Fibroblast of lung (primary cell): ENCODE measurements at regions not wholly inside any gene's neighbourhood (a gene's known extent, or its start where the extent isn't known, plus 50 kb on each side); places are given as distances from the start of the nearest gene placed in this dataset.

Experiments used
- EZH2 ChIP-seq: IDR thresholded peaks from 2 replicates; pipeline ENCODE4 v1.5.1; 2012; ENCODE audit warnings: low read length, control low read depth, mild to moderate bottlenecking; ENCODE audit errors: missing control alignments
- TF ChIP-seq, protein P1 (sequence below), 2 donors: IDR thresholded peaks in 1 of 2; conservative IDR thresholded peaks in 1 of 2; 1 replicate in 1 of 2; 2 replicates in 1 of 2; pipeline ENCODE4 v1.5.1; 2011 to 2012; ENCODE audit warnings: low read length in 2 of 2, control low read depth in 1 of 2, inconsistent platforms in 1 of 2, low read depth in 1 of 2, mild to moderate bottlenecking in 1 of 2

DNA sequence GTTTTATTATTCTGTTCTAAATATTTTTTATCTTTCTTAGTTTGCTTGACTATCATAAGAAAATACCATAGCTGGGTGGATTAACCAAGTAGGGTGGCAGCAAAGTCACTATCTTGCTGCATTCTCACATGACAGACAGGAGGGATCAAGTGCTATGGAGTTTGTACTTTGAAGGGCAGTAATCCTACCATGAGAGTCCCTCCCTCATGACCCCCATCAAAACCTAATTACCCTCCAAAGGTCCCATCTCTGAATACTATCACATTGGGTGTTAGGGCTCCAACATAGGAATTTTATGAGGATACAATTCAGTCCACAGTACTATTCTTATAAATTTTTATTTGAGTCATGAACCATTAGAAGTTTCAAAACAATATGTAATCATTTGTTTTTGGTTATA is 388.5 kb upstream of the B3GALT2 start:
- TF ChIP-seq, protein P1, sequence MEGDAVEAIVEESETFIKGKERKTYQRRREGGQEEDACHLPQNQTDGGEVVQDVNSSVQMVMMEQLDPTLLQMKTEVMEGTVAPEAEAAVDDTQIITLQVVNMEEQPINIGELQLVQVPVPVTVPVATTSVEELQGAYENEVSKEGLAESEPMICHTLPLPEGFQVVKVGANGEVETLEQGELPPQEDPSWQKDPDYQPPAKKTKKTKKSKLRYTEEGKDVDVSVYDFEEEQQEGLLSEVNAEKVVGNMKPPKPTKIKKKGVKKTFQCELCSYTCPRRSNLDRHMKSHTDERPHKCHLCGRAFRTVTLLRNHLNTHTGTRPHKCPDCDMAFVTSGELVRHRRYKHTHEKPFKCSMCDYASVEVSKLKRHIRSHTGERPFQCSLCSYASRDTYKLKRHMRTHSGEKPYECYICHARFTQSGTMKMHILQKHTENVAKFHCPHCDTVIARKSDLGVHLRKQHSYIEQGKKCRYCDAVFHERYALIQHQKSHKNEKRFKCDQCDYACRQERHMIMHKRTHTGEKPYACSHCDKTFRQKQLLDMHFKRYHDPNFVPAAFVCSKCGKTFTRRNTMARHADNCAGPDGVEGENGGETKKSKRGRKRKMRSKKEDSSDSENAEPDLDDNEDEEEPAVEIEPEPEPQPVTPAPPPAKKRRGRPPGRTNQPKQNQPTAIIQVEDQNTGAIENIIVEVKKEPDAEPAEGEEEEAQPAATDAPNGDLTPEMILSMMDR (conservative IDR thresholded peaks at IDR 0.05 in 1 of 2, IDR thresholded peaks at IDR 0.05 in 1 of 2; ENCODE audit: low read depth in 1 of 2, low read length in 2 of 2) = no peak
- TF ChIP-seq EZH2 = no peak
